Smooth muscle cell of the brain vasculature (primary cell): ENCODE measurements at regions not wholly inside any gene's neighbourhood (a gene's known extent, or its start where the extent isn't known, plus 50 kb on each side); places are given as distances from the start of the nearest gene placed in this dataset.
A peak's percentile ranks its signal among the peaks of the same experiment; 100 is the strongest.

Source experiments
- DNase-seq: peaks from one replicate; pipeline ENCODE4 v3.0.0-alpha.2; 2012; ENCODE audit warnings: low read depth, low spot score

DNA sequence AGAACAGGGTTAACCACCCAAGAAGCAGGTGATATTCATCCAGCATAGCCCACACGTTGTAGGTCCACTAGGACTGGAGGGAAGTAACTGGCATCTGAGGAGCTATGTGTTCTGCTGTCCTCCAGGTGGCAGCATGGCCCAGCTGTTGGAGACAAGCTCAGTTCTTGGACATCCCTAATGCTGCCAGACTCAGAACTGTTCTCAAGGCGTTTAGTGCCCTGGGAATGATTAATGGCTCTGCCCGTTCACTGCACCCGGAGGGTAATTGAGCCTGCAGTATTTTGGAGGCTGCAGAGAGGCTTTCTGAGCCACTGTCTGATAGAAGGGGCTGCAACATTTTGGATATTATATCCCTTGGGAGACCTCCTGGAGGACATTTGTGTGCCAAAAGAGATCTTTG, 521.3 kb upstream of the SEMA6D start:
- peak; percentile 57 for DNase-seq

DNA sequence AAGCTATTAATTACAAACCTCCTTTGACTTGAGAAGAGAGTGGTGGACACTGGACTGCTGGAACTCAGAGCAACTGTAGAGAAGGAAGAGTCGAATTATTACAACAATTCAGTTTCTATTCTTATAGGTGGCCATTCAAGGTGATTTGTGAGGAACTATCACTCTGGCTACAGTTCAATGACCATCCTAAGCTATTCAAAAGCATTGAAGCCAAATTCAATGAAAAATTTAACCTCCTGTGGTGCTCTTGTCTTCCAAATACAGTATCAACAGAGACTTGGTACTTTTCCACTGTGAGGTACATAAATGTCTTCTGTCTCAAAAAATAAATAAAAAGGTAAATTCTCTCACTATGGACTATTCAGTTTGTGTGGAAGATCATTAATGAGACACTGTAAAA, 513.3 kb upstream of the SEMA6D start:
- DNase-seq: no peak

DNA sequence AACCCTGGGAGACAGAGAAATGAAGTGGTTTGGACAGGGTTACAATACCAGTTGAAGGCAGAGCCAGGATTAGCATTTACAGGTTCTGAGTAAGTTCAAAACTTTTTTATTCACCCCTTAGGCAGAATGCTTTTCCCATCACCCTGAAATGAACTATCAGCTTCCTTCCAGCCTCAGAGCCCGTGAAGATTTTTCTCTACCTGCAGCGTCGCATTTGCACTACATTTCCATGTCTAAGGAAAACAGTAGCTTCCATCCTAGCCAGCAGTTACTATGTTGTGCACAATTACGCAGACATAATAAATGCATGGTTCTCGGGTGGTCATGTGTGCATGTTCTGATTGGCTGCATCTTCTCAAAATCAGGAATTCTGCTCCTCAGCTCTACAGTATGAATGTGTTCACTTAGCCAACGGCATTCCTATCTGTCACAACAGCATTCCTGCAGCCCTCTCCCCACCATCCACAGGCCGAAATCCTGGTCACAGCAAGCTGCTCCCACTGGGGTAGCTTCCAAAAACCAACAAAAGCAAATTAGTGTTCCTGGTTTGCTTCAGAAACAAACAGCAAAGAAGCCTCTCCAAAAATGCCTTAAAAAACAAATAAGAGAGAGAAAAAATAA, 510.8 kb upstream of the SEMA6D start:
- no peak for DNase-seq

GRCh38 chr15:47209591-47209990, 507.7 kb upstream of the SEMA6D start:
- DNase-seq: no peak

- no peak for DNase-seq
Measured at GRCh38 chr15:47212222-47213010, 504.9 kb upstream of the SEMA6D start.

DNA sequence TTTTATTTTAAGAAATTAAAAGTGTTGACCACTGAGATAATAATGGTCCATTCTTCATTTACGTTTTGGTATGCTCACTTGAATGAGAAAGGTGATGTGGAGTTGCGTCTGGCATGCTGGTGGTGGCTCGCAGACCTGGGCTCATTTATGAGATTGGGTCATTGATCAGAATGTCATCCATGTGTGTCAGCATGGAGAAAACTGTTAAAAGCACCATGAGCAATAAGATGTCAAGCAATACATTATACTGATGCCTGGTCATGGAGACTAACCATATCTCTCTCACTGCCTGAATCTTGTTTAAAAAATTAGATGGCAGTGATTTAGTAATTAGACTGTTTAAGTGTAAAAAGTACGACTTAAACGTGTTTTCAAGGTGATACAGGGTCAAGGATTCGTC, 503.4 kb upstream of the SEMA6D start:
- no peak for DNase-seq

- no peak for DNase-seq
Measured at GRCh38 chr15:47218295-47218694, 499.0 kb upstream of the SEMA6D start.

- no peak for DNase-seq
Measured at GRCh38 chr15:47244361-47244760, 472.9 kb upstream of the SEMA6D start.

DNA sequence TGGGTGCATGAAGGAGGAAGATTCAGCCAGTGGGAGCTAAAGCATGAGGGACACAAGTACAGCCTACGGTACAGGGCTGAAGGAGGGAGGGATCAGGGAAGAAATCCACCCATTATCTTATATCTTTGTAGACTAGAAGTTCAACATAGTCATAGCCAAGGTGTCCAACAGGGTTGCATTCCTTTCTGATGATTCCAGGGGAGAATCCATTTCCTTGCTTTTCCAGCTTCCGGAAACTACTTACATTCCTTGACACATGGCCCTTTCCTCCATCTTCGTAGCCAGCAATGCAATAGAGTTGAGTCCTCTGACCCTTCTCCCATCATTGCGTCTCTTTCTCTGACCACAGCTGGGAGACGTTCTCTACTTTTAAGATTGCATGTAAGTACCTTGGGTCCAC, 471.0 kb upstream of the SEMA6D start:
- no peak for DNase-seq

- DNase-seq: no peak
Measured at GRCh38 chr15:47258521-47258920, 458.8 kb upstream of the SEMA6D start.

DNA sequence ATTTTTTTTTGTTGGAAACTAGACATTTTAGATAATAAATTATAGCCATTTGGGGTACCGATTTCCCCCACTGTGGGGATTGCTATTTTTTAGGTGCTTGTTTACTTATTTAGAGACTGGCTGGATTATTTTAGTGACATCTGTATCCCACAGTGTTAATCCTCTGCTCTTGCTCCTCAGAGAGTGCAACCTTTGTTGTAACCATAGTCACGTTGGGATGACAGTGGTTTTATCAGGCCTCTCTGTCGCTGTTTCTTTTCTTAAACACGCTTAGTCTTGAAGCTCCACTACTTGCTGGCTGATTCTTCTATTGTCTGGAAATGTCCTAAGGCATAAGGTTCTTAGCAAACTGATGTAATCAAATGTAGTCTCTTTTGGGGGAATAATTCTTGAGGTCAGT, 451.6 kb upstream of the SEMA6D start:
- DNase-seq: no peak

DNA sequence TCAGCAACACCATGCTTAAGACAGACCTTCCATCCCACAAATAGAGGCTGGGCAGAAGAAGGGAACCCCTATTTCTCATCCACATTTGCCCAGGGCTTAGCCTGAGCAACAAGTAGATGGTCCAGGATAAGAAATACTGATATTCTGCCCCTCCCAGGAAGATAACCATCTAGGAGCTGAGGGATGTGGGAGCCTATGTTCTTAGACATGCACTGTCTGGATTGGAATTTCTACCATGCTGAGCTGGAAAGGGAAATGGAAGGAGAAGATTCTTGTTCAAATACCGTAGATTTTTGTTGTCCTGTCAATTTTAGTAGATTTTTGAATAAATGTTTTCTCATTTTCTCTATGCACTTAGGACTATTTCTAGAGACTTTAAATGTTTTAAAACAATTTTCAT, 450.7 kb upstream of the SEMA6D start:
- DNase-seq: no peak

DNA sequence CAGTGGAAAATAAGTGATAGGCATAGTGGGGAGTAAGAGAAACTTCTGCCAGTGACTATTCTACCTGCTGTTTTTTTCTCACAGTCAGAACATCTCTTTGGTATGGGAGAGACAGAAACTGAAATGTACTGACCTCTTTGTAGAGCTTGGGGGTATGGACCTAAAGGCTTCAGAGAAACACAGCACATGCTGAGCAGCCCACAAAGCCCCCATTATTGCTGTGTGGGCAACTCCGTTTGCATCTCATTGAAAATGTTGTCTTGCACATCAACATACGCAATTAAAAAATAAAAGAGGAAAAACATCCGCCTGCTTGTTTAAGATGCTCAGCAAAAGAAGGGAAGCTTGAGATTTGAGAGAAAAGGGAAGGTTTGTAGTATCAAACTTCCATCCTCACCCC, 443.4 kb upstream of the SEMA6D start:
- DNase-seq: no peak

DNA sequence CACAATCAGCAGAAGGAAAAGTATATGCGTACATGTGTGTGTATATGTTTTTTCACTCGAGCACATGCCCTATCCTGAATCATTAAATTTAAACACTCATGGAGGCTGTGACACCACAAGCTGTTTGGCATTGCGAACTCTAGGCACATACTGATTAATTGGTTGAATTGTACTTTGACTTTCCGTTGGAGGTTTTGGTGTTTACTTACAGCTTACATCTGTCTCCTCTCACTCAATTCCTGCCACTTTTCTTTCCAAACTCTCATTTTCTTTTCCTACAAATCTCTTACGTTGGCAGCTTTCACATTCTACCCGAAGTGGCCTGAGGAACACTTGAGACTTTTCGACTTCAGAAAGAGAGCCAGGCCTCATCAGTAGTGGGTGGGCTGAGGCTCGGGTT, 434.1 kb upstream of the SEMA6D start:
- DNase-seq: no peak

- DNase-seq: no peak
Measured at GRCh38 chr15:47288794-47289193, 428.5 kb upstream of the SEMA6D start.

- DNase-seq: no peak
Measured at GRCh38 chr15:47289656-47290055, 427.6 kb upstream of the SEMA6D start.

DNA sequence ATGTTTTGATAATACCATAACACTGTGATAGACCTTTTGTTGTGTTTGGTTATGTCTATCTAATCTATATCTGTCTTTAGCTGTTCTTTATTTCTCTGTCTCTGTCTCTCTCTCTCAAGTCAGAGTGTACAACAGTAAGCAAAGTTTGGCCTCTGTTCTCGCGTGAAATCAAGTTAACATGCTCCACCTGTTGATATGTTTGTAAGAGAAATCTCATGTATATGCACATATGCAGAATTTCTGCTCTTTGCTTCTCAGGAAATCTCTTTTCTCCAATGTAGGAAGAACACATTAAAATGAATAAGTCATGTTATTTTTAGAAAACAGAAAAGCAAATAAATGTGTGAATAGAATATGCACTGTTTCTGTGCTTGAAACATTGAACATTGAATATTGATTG, 425.5 kb upstream of the SEMA6D start:
- DNase-seq: no peak

- DNase-seq: no peak
Measured at GRCh38 chr15:47292638-47293190, 424.6 kb upstream of the SEMA6D start.

DNA sequence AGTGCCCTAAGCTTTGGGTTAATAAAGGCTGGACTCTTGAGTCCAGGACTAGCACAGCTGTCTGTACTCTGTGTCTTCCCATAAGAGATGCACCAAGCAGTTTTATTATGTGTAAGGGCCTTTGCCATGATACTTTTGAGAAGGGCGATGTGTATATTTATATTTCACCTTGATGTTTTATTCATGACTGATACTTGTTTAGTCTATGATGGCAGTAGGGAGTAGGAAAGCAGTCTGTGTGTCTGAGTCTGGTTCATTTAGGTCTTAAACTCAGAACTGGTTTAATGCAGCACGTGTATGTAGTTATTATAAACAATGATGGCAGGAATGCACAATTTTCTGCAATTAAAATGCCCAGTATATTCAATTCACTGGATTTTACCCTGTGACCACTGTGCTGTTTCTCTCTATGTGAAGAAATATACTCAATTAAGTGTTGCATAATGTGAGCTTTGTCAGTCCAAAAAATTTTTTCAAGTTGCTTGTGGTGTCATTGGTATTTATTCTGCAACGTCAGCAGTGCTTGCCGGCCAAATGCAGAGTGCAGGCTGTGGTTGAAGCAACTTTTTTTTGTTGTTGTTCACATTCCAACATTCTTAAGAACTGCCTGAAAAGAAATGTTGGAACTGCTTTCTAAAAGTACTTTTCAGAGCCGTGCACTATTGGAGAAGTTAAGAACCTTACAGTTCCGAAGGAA, 423.7 kb upstream of the SEMA6D start:
- DNase-seq: peak; percentile 50

DNA sequence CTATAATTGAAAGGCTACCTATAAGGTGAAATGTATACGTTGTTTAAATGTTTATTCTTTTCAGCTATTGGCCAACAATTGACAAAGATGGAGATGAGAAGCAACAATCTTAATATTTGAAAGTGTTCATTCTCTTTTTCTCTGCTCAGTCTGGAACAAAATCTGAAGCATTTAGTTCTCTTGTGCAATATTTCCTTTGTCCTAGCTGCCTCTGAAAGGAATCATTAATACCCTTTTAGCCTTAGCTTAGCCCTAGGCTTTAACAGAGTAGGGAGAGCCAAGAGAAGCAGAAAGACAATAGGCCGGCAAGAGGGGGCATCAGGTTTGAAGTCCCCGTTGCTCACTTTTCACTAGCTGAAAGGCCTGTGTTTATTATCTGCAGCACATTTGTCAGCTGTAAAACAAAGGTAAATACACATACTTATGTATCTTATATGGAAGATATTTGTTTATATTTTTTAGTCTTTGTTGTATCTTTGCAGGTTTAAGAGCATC, 422.5 kb upstream of the SEMA6D start:
- no peak for DNase-seq

DNA sequence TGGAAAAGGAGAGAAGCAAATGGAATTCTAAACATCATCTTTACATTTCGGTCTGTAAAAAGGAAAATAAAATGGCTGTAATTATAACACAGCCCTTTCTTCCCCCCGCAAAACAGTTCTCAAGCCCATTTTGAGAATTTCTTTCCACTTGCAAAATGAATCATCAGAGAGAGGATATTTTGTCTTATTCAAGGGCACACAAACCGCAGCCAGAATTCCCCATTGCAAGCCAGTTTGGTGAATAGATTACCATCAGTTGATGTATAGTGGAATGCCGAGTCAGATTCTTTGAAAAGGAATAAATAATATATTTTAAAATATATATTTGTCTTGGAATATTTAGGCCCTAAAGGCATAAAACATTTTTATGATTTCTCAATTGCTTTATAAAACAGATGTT, 420.4 kb upstream of the SEMA6D start:
- no peak for DNase-seq

- DNase-seq: no peak
Measured at GRCh38 chr15:47299846-47300434, 417.4 kb upstream of the SEMA6D start.
